ENCODE measurements at regions not wholly inside any gene's neighbourhood (a gene's known extent, or its start where the extent isn't known, plus 50 kb on each side); places are given as distances from the start of the nearest gene placed in this dataset.
A peak's percentile ranks its signal among the peaks of the same experiment; 100 is the strongest.
"Not testable (repeated sequence)": the region's sequence is repeated elsewhere in the genome, so short reads cannot be mapped to it uniquely, and the experiment has no call there.

DNA sequence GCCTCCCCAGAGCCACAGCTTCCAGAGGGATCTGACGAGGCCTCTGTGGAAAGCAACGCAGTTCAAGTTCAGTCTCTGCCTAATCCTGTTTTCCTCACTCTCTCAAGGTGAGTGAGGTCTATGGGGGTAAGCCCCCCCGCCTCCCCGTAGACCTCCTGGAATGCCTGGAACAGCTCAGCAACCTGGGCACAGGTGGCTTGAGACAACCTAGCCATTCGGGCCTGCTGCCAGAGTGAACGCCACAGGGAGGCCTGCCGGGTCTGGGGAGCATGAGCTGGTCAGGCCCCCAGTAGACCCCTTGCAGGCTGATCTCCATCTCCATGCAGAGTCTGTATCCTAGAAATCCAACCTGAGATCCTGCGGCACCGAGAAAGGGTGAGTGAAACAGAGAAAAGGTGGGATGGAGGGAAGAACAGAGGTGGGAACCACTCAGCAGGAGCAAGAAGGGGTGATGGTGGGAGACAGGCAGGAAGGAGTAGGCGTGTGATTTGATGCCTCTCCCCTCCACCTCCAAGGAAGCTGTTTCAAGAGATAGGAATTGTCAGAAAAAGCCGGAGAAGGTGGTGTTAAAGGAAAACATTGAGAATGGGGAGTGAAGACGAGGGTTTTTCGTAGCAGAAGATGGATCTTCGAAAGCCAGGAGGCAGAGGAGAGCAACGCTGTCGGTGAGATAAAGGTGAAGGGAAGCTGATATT, 123.1 kb upstream of the PRMT8 start:
- no peak for DNase-seq

DNA sequence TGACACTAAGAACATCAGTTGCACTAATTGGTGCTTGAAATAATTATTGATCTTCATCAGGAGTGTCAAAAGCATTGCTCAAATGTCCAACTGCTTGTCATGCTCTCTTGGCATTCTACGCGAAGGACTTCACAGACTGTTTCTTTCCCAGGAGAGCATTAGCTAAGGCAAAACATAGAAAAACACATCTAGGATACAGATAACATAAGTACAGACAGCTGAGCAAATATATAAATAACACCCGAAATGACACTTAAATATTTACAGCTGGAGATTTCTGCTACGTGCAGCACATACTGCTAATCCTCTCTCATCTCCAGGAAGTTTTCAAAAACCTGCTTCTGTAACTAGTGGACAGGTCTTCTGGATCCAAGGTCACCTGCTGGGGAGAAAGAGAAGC, 120.0 kb upstream of the PRMT8 start:
- no peak for DNase-seq

DNA sequence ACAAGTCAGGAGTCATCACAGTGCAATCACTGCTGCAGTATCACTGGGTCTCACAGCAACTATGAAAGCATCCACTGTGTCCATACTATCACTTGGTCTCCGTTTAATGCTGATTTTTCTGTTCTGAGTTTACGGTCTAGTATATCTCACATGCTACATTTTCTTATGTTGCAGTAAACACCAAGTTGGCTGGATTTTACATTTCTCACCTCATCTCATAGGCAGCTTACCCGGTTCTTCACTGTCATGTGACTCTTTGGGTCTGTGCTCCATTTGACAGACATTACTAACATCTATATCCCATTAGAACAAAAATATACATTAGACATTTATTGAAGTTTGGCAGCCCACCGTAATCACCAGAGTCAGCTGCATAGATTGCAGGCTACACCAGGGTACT, 115.7 kb upstream of the PRMT8 start:
- DNase-seq = no peak

DNA sequence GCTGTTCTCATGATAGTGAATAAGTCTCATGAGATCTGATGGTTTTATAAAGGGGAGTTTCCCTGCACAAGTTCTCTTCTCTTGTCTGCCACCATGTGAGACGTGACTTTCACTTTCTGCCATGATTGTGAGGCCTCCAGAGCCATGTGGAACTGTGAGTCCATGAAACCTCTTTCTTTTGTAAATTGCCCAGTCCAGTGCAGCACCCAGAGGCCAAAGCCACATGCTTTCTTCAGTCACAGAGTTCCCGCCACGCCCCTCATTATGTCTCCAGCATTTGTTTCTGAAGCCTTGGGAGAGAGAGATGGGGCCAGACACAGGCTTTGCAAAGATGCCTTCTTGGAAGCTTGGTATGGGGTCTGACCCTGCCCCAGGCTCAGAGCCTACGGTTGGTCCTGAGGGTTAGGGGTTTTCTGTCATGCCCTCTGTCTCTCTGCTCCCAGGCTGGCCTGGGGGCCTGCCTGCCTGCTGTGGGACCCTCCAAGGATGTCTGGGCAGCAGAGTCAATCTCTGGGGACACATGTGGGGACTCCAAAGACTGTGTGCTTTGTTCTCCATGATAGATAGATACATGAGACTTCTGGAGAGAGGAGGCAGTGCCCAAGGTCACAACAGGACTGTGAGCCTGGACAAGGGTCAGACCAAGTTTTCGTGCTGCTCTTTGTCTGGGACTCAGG, 114.1 kb upstream of the PRMT8 start:
- no peak for DNase-seq

DNA sequence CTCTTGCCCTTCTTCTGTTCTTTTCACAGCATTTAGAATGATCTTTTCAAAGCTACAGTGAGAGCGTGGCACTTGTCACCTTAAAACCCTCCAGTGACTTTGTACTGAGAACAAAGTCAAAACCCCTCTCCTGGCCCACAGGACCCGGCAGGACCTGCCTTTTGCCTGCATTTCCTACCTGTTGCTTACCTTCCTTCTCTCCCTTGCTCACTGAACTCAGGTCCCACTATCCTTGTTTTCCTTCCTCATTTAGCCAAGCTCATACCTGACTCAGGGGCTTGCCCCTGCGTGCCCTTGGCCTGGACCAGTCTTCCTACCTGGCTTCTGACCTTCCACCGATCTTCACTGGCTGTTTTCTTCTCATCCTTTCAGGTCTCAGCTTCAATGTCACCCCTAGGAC, 112.3 kb upstream of the PRMT8 start:
- DNase-seq = no peak

DNA sequence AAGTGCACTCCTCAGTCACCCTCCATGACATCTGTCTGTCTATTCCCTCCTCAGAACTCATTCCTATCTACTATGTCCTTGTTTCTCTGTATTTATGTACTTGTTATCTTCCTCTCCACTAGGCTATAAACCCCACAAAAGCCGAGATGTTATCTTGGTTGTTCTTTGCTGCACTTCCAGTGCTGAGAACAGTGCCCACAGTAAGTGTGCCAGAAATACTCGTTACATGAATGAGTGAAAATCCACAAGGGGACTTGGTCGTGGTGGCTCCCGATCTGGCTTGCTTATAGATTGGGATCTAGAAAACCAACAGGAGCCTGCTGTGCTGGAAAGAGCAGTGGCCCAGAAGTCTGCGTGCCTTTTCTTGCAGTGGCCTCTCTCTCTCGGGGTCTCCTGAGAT, 111.9 kb upstream of the PRMT8 start:
- DNase-seq = no peak

DNA sequence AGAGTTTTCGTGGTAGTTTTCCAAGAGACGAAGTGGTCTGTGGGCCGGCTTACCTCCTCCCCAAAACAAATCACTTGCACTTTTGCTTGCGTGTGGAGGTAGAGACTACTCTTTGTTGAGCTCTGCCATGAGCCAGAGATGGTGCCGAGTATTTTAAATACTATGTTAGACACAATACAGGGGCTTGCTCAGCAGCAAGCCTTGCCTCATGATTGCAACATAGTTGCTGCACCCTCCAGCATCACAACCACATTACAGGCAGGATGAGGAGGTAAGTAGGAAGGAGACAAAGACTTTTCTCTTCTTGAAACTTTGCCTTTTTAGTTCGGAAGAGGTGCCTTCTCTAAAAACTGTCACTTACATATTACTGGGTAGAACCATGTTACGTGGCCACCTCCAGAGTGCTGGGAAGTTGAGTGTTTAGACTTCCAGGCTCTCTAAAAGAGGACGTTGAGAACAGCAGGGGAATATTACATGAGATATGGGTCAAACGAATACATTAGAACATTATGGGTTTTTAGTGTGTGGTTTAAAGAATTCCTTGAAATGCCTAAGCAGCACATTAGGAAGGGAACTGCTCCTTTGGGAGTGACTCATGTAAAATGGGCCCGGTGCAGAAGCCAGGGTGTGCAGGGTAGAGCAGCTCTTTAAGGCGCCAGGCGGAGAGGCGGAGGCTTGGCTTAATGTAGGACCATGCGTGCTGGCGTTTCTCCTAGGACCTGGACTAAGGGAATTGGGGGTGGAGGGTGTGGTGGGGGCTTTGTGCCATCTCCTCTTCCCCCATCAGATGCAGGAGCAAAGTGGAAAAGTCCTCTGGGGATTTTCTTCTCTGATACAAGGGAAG, 110.6 kb upstream of the PRMT8 start:
- no peak for DNase-seq

DNA sequence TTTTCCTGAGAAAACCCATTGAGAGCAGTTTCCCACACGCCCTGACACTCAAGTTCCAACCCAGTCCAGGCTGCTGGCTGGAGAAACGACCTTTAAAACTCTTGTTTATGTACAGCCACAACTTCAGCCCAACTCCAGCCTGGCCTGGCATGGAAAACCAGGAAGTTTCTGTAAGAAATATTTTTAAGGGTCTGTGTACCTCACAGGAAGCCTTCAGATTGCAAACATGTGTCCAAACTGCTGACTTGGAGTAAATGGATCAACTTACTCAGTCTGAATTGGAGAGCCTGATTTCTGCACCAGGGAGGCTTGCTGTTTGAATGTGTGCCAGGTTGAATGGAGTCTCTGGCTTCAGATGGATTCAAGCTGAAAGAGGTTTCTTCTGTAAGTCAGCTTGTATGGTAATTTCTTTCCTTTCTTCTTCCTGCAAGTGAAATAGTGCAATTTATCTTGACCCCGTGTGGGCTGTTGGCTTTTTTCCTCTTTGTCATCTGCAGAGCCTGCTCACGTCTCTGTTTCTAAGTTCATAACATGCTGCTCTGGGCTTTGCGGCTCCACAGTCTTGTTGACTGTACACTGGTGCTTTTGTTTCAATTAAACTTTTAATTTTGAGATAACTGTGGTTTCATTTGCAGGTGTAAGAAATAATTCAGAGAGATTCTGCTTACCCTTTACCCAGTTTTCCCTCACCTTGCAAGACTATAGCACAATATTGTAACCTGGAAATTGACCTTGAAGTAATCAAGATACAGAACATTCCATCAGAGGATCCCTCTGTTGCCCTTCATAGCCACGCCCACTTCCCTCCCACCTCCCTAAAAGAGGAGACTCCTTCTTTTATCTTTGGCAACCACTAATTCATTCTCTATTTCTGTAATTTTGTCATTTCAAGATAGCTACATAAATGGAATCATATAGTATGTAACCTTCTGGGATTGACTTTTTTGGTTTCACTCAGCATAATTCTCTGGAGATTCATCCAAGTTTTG, 109.7 kb upstream of the PRMT8 start:
- DNase-seq = peak; percentile 90

DNA sequence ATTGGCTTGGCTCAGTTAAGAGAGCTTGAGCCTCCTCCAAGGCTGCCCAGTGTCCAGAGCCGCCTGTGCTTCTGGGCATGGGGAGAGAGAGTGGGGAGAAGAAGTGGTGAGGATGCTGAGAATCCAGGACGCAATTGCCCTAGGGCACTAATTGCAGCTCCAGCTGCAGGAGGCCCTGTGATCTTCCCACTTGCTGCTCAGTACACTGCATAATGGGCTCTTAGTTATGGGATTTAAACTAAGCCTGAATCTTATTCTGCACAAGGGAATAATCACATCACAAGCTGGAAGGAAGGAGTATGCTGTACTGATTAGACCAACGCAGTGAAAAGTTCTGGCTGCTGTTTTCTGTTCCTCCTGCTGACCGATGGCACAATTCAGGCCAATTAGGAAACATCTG, 101.0 kb upstream of the PRMT8 start:
- DNase-seq = no peak

DNA sequence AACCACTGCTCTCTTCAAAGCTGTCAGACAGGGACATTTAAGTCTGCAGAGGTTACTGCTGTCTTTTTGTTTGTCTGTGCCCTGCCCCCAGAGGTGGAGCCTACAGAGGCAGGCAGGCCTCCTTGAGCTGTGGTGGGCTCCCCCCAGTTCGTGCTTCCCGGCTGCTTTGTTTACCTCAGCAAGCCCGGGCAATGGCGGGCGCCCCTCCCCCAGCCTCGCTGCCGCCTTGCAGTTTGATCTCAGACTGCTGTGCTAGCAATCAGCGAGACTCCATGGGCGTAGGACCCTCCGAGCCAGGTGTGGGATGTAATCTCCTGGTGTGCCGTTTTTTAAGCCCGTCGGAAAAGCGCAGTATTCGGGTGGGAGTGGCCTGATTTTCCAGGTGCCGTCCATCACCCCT, 93.4 kb upstream of the PRMT8 start:
- DNase-seq = not testable (repeated sequence)

DNA sequence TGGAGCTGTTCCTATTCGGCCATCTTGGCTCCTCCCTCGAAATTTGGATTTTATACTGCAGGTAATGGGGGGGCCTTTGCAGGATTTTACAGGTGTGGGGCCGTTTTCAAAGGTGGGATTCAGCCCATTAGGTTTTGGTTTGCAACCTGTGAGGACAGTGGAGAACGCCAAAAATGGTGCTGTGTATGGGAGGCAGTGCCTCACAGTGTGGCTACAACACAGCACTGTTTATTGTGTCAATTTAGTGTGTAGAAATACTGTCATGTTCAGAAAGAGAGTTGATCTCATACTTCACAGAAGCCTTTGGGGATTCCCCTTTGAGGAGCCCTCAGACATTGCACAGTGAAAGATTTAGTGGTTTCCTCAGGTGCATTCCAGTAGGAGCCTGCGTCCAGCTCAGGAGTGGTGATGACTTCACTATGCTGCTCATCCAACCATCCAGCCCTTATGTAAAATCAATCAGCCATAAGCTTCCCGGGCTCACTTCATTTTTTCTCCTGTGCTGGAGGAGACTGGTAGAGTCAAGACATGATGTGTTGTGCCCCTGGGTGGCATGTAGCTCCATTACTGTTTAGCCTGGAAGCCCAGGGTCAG, 92.7 kb upstream of the PRMT8 start:
- no peak for DNase-seq

DNA sequence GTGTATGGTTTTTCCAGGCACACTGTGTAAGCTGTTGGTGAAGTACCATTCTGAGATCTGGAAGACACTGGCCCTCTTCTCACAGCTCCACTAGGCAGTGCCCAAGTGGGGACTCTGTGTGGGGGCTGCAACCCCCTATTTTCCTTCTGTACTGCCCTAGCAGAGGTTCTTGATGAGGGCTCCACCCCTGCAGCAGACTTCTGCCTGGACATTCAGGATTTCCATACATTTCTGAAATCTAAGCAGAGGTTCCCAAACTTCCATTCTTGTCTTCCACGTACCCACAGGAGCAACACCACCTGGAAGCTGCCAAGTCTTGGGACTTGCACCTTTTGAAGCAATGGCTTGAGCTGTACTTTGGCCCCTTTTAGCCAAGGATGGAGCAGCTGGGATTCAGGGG, 85.2 kb upstream of the PRMT8 start:
- DNase-seq = no peak

DNA sequence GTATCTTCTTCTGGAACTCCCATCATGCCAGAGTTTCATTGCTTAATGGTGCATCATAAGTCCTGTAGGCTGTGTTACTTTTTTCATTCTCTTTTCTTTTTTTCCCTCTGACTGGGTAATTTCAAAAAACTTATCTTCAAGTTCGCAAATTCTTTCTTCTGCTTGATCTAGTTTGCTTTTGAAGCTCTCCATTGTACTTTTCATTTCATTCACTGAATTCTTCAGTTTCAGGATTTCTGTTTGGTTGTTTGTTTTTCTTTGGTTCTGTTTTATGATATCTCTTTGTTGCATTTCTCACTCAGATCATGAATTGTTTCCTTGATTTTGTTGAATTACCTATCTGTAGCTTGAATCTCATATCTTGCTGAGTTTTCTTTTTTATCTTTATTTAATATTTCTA, 83.3 kb upstream of the PRMT8 start:
- no peak for DNase-seq

DNA sequence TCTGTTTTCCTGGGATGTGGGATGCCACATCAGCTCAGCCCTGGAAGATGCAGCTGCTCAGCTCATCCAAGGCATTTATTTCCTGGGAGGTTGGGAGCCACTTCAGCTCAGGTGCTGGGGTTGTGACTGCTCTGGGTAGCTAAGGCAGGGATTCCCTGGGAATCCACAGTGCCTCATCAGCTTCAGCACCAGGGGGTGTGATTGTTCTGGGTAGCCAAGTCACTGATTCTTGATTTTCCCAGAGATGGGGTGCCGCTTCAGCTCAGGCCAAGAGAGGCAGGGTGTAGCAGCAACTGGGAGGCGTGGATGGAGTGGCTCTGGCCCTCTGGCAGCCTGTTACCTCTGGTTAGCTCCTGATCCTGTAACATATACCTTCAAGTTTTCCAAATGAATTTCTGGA, 81.3 kb upstream of the PRMT8 start:
- DNase-seq = no peak

DNA sequence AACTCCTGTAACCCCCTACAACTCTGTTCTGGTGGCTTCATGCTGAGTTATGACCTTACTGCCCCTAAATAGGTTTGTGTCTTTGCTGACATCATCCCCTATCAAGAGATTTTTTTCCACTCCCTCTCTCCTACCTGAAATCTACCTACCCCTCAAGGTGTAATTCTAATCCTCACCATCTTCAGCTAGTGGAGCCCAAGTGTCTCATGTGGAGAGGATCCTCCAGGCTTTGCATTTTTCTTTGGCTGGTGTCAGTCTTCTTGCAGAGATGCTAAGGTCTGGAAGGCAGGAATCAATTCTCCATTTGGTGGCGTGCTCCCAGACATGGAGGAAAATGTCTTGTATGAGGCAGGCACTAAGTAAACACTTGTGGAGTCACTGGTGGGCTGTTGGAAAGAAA, 74.8 kb upstream of the PRMT8 start:
- no peak for DNase-seq

DNA sequence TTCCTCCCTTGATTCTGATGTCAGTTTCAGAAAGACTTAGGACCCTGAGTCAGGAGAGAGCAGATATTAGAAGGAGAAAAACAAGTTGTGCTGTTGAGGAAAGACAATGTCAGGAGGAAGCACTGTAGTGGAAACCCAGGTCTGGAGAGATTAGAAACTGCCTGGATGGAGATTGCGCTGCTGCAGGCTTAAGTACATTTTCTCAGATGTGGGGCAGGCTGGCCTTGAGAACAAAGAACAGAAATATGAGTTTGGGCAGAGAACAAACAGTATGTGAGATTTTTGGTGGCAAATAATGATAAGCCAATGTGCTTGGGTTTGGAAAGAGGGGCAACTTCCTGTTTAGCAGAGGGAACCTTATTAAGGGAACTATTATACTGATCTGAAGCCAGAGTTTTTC, 74.3 kb upstream of the PRMT8 start:
- DNase-seq = no peak

DNA sequence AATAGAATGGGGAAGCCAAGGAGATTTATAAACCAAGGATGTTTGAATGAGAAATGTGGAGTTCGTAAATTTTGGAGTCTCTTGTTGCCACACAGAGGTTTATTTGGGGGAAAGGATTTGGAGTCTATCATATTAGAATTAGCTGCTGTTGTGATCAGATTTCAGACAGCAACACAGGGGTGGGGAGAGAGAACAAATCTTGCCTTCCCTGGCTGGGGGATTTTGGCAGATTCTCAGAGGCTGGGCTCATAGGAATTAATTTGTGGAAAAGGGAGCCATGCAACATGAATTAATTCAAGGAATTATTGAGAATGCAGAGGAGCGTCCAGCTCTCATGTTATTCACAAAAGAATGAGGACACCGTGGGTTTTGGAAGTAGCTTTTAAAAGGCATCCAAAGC, 73.9 kb upstream of the PRMT8 start:
- DNase-seq = no peak

DNA sequence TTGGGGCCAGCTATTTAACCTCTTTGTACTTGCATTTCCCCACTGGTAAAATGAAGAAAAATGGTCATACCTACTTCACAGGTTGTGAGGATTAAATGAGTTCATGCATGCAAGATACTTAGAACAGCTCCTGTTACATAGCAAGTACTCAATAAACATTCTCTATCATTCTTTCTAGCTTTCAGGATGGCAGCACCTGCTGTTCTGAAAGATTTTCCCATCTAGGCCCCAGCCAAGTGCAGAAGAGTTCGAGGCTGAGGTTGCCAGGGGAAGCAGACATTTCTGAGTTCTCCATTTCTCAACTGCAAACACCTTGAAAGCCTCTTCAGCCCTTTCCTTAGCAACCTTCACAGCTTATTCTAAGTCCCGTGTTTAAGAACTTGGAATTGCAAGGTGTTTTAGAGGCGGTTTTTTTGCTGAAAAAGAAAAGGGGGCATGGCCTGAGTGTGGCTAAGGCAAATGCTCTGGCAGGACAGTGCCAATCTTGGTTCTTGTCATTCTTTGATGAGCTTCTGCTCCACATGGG, 73.0 kb upstream of the PRMT8 start:
- no peak for DNase-seq

DNA sequence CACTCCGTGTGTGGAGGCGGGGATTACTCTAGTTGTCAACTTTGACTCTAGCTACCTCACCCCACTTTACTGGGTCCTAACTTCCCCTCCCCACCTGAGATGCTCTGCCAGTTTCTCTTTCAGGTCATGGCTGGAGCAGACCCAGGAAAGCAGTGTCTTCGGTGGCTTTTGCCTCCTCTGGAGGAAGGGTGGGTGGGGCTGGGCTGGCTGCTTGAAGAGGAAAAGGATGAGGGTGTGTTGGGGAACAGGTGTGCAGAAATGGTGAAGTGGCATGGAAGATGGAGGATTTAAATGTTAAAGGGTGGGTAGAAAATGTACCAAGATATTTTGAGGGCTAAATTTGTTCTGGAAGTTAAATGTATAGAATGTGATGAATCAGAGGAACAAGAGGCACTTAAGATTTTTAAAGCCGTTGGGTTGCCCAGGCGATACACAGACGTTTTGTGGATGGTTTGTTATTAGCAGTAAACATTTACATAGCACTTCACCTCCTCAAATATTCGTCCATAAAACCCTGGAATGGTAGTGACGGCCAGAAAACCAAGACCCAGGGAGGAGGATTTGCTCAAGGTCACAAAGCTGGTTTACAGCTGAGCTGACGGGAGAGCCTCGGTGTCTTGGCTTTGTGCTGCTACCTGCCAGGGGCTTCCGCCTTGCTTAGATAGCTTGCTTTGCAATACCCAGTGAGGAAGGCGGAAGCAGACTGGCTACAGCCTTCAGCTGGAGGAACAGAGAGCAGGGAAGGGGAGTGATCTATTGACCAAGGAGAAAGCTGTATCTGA, 72.2 kb upstream of the PRMT8 start:
- DNase-seq = no peak

DNA sequence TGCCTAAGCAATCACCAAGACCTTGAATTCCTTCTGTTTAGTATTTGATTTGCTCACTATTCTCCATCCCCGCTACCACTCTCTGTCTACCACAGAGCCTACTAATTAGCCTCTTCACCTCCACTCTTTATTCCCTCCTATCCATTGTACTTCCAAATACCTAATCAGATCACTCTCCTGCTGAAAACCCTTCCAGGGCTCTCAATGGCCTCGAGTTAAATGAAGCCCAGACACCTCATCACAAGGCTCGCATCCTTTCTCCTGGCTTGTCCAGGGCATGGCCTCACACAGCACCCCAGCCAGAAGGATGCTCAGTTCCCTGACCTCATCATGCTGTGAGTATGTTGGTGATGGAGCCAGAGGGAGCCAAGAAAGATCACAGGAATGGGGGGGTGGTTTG, 71.4 kb upstream of the PRMT8 start:
- no peak for DNase-seq

DNA sequence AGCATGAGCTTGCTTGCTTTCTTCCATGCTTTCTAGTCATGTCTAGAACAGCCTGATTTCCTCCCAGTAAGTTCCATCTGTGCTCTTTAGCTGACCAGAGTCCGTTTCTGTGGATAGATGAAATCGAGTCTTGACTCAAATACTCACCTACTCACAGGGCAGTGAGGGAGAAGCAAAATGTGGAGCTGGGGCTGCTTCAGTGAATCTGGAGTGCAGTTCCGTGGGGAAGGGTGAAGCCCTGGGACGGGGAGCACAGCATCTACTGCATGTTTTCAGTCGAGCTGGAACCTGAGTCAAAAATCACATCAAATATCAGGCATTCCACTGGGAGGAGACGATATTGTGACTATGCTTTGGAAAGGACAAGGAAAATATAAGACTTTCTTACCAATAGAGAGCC, 70.3 kb upstream of the PRMT8 start:
- no peak for DNase-seq

Measured in hindlimb muscle (tissue), 1 donor.